ENCODE measurements at regions not wholly inside any gene's neighbourhood (a gene's known extent, or its start where the extent isn't known, plus 50 kb on each side); places are given as distances from the start of the nearest gene placed in this dataset.

DNA sequence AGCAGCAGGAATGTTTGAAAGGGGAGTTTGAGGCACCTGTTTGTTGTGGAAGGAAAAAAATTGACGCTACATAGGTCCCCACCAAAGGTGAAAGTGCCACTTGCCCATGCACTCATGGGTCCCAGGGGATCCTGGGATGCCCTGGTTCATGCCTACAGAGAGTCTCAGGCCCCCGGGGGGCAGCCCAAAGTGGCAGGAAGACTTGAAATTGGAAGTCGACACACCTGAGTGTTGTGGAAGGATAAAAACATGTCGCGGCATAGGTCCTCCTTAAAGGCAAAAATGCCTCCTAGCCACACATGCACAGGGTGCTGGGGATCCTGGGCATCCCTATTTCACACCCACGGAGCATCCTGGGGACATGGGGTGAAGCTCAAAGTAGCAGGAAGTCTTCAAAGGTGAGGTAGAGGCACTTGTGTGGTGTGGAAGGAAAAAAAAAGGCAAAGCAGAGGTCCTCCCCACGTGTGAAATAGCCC is 576.1 kb downstream of the ALG10 start:
- Histone ChIP-seq H3K27ac (no peak overlapping the region), H3K4me1 (no peaks in the 10 kb centered on the region), H3K4me3 (no peak overlapping the region), H3K27me3 (no peaks in the 10 kb centered on the region), H3K9me3 (peaks cover 0 to 100% of the 10 kb centered on the region in 2 donors), H3K36me3 (no peaks in the 10 kb centered on the region)
- no peak for DNase-seq
- ATAC-seq = no peak
- TF ChIP-seq, protein P1, sequence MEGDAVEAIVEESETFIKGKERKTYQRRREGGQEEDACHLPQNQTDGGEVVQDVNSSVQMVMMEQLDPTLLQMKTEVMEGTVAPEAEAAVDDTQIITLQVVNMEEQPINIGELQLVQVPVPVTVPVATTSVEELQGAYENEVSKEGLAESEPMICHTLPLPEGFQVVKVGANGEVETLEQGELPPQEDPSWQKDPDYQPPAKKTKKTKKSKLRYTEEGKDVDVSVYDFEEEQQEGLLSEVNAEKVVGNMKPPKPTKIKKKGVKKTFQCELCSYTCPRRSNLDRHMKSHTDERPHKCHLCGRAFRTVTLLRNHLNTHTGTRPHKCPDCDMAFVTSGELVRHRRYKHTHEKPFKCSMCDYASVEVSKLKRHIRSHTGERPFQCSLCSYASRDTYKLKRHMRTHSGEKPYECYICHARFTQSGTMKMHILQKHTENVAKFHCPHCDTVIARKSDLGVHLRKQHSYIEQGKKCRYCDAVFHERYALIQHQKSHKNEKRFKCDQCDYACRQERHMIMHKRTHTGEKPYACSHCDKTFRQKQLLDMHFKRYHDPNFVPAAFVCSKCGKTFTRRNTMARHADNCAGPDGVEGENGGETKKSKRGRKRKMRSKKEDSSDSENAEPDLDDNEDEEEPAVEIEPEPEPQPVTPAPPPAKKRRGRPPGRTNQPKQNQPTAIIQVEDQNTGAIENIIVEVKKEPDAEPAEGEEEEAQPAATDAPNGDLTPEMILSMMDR (IDR thresholded peaks at IDR 0.05) = no peak
- intact Hi-C loops (cut with DNase I) = no loop called here

DNA sequence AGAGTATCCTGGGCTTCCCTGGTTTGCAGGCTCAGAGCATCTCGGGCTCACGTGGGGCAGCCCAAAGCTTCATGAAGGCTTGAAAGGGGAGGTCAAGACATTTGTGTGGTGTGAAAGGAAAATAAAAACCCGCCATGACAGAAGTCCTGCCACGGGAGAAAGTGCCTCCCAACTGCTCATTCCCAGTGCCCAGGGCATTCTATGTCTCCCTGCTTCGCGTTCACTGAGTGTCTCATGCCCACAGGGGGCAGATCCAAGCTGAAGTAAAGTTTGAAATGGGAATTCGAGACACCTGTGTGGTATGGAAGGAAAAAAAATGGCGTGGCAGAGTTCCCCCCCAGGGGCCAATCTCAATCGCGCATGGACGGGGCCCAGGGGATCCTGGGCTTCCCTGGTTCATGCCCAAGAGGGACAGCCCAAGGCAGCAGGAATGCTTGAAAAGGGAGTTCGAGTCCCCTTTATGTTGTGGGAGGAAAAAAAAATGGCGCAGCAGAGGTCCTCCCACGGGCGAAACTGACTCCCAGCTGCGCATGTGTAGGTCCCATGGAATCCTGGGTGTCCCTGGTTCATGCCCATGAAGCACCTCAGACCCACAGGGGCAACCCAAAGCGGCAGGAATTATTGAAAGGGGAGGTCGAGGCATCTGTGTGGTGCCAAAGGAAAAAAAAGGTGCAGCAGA is 576.7 kb downstream of the ALG10 start:
- H3K4me3 ChIP-seq = no peak overlapping the region
- no peaks in the 10 kb centered on the region for H3K36me3 ChIP-seq
- no peak overlapping the region for H3K27ac ChIP-seq
- H3K9me3 ChIP-seq = peaks cover 0 to 100% of the 10 kb centered on the region in 2 donors
- TF ChIP-seq, protein P1 (IDR thresholded peaks at IDR 0.05) = no peak
- H3K4me1 ChIP-seq = no peaks in the 10 kb centered on the region
- intact Hi-C loops (cut with DNase I) = no loop called here
- DNase-seq = peak in 1 of 4 donors; percentile 26
- no peak for ATAC-seq
- no peaks in the 10 kb centered on the region for H3K27me3 ChIP-seq

DNA sequence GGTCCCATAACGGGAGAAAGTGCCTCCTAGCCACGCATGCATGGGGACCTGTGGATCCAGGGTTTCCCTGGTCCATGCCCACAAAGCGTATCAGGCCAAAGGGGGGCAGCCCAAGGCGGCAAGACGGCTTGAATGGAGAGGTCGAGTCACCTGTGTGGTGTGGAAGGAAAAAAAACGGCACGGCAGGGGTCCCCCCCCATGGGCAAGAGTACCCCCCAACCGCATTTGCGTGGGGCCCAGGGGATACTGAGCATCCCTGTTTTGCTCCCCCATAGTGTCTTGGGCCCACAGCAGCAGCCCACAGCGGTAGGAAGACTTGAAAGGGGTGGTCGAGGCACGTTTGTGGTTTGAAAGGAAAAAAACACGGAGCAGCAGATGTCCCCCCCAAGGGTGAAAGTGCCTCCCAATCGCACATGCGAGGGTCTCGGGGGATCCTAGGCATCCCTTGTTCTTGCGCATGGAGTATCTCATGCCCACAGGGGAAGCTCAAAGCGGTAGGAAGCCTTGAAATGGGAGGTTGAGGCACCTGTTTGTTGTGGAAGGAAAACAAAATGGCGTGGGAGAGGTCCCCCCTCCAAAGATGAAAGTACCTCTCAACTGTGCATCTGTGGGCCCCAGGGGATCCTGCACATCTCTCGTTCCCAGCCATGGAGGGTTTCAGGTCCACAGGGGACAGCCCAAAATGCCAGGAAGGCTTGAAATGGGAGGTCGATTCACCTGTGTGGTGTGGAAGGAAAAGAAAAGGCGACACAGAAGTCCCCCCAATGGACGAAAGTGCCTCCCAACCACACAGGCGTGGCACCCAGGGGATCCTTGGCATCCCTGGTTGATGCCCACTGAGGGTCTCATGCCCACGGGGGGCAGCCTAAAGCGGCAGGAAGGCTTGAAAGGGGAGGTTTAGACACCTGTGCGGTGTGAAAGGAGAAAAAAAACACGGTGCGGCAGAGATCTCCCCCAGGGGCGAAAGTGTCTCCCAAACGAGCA is 577.5 kb downstream of the ALG10 start:
- Histone ChIP-seq H3K4me1 (no peaks in the 10 kb centered on the region), H3K9me3 (peaks cover 0 to 100% of the 10 kb centered on the region in 2 donors), H3K4me3 (no peak overlapping the region), H3K27me3 (no peaks in the 10 kb centered on the region), H3K36me3 (no peaks in the 10 kb centered on the region), H3K27ac (no peak overlapping the region)
- intact Hi-C loops (cut with DNase I) = no loop called here
- DNase-seq = peak in 1 of 4 donors; percentile 22
- TF ChIP-seq, protein P1 (IDR thresholded peaks at IDR 0.05) = no peak
- ATAC-seq = no peak

DNA sequence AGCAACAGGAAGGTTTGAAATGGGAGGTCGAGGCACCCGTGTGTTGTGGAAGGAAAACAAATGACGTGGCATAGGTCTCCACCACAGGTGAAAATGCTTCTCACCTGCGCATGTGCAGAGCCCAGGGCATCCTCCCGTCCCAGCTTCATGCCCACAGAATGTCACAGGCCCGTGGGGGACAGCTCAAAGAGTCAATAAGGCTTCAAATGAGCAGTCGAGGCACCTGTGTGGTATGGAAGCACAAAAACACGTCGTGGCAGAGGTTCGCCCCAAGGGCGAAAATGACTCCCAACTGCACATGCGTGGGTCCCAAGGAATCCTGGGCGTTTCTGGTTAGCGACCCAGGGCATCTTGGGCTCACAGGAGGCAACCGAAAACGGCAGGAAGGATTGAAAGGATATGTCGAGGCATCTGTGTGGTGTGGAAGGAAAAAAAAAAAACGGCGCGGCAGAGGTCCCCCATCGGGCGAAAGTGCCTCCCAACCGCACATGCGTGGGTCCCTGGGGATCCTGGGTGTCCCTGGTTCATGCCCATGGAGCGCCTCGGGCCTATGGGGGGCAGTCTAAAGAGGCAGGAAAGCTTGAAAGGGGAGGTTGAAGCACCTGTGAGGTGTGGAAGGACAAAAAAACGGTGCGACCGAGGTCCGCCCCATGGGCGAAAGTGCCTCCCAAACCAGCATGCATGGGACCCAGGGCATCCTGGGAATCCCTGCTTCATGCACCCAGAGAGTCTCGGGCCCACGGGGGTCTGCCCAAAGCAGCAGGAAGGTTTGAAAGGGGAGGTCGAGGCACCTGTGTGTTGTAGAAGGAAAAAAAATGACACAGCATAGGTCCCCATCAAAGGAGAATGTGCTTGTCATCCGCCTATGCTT is 578.5 kb downstream of the ALG10 start:
- H3K27ac ChIP-seq = no peak overlapping the region
- no peak for ATAC-seq
- no peaks in the 10 kb centered on the region for H3K36me3 ChIP-seq
- no peaks in the 10 kb centered on the region for H3K4me1 ChIP-seq
- H3K4me3 ChIP-seq = no peak overlapping the region
- peaks cover 0 to 100% of the 10 kb centered on the region in 2 donors for H3K9me3 ChIP-seq
- TF ChIP-seq, protein P1 (IDR thresholded peaks at IDR 0.05) = no peak
- H3K27me3 ChIP-seq = no peaks in the 10 kb centered on the region
- DNase-seq = peak in 1 of 4 donors; percentile 67
- intact Hi-C loops (cut with DNase I) = no loop called here
